ENCODE measurements at regions not wholly inside any gene's neighbourhood (a gene's known extent, or its start where the extent isn't known, plus 50 kb on each side); places are given as distances from the start of the nearest gene placed in this dataset.
"Not testable (repeated sequence)": the region's sequence is repeated elsewhere in the genome, so short reads cannot be mapped to it uniquely, and the experiment has no call there.

GRCh38 chr16:34063498-34064157 is 604.2 kb downstream of the TP53TG3F start:
- not testable (repeated sequence) for TF ChIP-seq CTCF, POLR2A, EP300 (IDR thresholded peaks at IDR 0.05)

Measured in gastroesophageal sphincter (tissue), 3 donors.